GM12878 (cell line): ENCODE measurements at regions not wholly inside any gene's neighbourhood (a gene's known extent, or its start where the extent isn't known, plus 50 kb on each side); places are given as distances from the start of the nearest gene placed in this dataset.

Experiments used
- ATF7 ChIP-seq: fragments of 450-650 bp; IDR thresholded peaks from 2 replicates; pipeline ENCODE4 v1.6.1; 2016; ENCODE audit warnings: low read depth, mild to moderate bottlenecking
- BHLHE40 ChIP-seq, 2 experiments: fragments of 450-650 bp in 1 of 2; IDR thresholded peaks; 2 replicates each; pipeline ENCODE4 v1.6.1; 2011 to 2017; ENCODE audit warnings: low read depth in 2 of 2, borderline replicate concordance in 1 of 2, improper control_type of control experiment in 1 of 2, low read length in 1 of 2, mild to moderate bottlenecking in 1 of 2
- CHD2 ChIP-seq: IDR thresholded peaks from 2 replicates; pipeline ENCODE4 v1.6.1; 2011; ENCODE audit warnings: low read depth, low read length, improper control_type of control experiment, borderline replicate concordance
- CREB1 ChIP-seq: IDR thresholded peaks from 2 replicates; pipeline ENCODE4 v1.6.1; 2012; ENCODE audit warnings: low read depth, mild to moderate bottlenecking, inconsistent platforms
- CTCF ChIP-seq, 3 experiments: IDR thresholded peaks in 2 of 3; conservative IDR thresholded peaks in 1 of 3; 2 replicates each; pipeline ENCODE4 v1.5.1; 2011; ENCODE audit warnings: low read depth in 3 of 3, low read length in 3 of 3, mild to moderate bottlenecking in 3 of 3, control low read depth in 2 of 3, moderate library complexity in 2 of 3, inconsistent platforms in 1 of 3, mixed read lengths in 1 of 3; ENCODE audit not compliant: control insufficient read depth in 2 of 3, insufficient read depth in 1 of 3; ENCODE audit errors: extremely low read depth in 1 of 3
- EP300 ChIP-seq, 2 experiments: fragments of 150-350 bp in 1 of 2; IDR thresholded peaks; 2 replicates each; pipeline ENCODE4 v1.6.1; 2011 to 2012; ENCODE audit warnings: low read depth in 2 of 2, low read length in 2 of 2, borderline replicate concordance in 1 of 2, improper control_type of control experiment in 1 of 2, inconsistent platforms in 1 of 2; ENCODE audit not compliant: control insufficient read depth in 1 of 2
- FOXK2 ChIP-seq: fragments of 450-650 bp; IDR thresholded peaks from 2 replicates; pipeline ENCODE4 v1.6.1; 2017; ENCODE audit warnings: mild to moderate bottlenecking, moderate library complexity
- GATAD2B ChIP-seq: fragments of 450-650 bp; conservative IDR thresholded peaks from 2 replicates; pipeline ENCODE4 v1.6.1; 2017; ENCODE audit warnings: low read depth, mild to moderate bottlenecking, moderate library complexity
- HDAC2 ChIP-seq: fragments of 200-600 bp; sonication (generic); IDR thresholded peaks from 2 replicates; pipeline ENCODE4 v1.6.1; 2017
- IKZF1 ChIP-seq: fragments of 450-650 bp; conservative IDR thresholded peaks from 2 replicates; pipeline ENCODE4 v1.6.1; 2017; ENCODE audit warnings: antibody characterized with exemption, mild to moderate bottlenecking
- IKZF2 ChIP-seq, 2 experiments: fragments of 450-650 bp; IDR thresholded peaks; 2 replicates each; pipeline ENCODE4 v1.6.1; 2017; ENCODE audit warnings: mild to moderate bottlenecking in 2 of 2, moderate library complexity in 2 of 2
- KDM1A ChIP-seq: fragments of 200-600 bp; sonication (generic); IDR thresholded peaks from 2 replicates; pipeline ENCODE4 v1.6.1; 2016; ENCODE audit warnings: borderline replicate concordance
- MAX ChIP-seq: IDR thresholded peaks from 2 replicates; pipeline ENCODE4 v1.6.1; 2012; ENCODE audit warnings: low read depth, low read length, improper control_type of control experiment
- MEF2B ChIP-seq: fragments of 450-650 bp; IDR thresholded peaks from 2 replicates; pipeline ENCODE4 v1.6.1; 2018; ENCODE audit warnings: mild to moderate bottlenecking, moderate library complexity; ENCODE audit not compliant: partially characterized antibody, poor library complexity, severe bottlenecking
- MYB ChIP-seq: fragments of 150-350 bp; IDR thresholded peaks from 2 replicates; pipeline ENCODE4 v1.6.1; 2014; ENCODE audit warnings: mild to moderate bottlenecking, low read depth, low read length, borderline replicate concordance
- MYC ChIP-seq: IDR thresholded peaks from 2 replicates; pipeline ENCODE4 v1.6.1; 2011; ENCODE audit warnings: mild to moderate bottlenecking, low read length, moderate library complexity, inconsistent platforms; ENCODE audit not compliant: insufficient read depth, insufficient replicate concordance, insufficient read length, severe bottlenecking
- NFXL1 ChIP-seq: fragments of 450-650 bp; IDR thresholded peaks from 2 replicates; pipeline ENCODE4 v1.6.1; 2017; ENCODE audit warnings: antibody characterized with exemption, mild to moderate bottlenecking, borderline replicate concordance
- NR2F1 ChIP-seq: fragments of 450-650 bp; conservative IDR thresholded peaks from 2 replicates; pipeline ENCODE4 v1.6.1; 2017; ENCODE audit warnings: mild to moderate bottlenecking
- RAD51 ChIP-seq: fragments of 450-650 bp; IDR thresholded peaks from 2 replicates; pipeline ENCODE4 v1.6.1; 2016; ENCODE audit warnings: moderate library complexity, mild to moderate bottlenecking, inconsistent platforms
- RCOR1 ChIP-seq: conservative IDR thresholded peaks from 2 replicates; pipeline ENCODE4 v1.6.1; 2012; ENCODE audit warnings: low read depth, low read length, improper control_type of control experiment
- SPI1 ChIP-seq: IDR thresholded peaks from 2 replicates; pipeline ENCODE4 v1.6.1; 2011; ENCODE audit warnings: low read depth, mild to moderate bottlenecking, low read length, moderate library complexity, borderline replicate concordance; ENCODE audit not compliant: insufficient read depth
- TCF12 ChIP-seq: IDR thresholded peaks from 2 replicates; pipeline ENCODE4 v1.6.1; 2011; ENCODE audit warnings: low read depth, mild to moderate bottlenecking, low read length
- USF2 ChIP-seq: IDR thresholded peaks from 2 replicates; pipeline ENCODE4 v1.6.1; 2011; ENCODE audit warnings: low read depth, low read length, improper control_type of control experiment, borderline replicate concordance
- ZNF217 ChIP-seq: fragments of 450-650 bp; IDR thresholded peaks from 2 replicates; pipeline ENCODE4 v1.6.1; 2017; ENCODE audit warnings: antibody characterized with exemption, mild to moderate bottlenecking
- ZNF592 ChIP-seq: fragments of 450-650 bp; IDR thresholded peaks from 2 replicates; pipeline ENCODE4 v1.6.1; 2017; ENCODE audit warnings: mild to moderate bottlenecking, moderate library complexity

- peak; percentile 95 for TF ChIP-seq SPI1
- TF ChIP-seq RAD51: peak; percentile 92
- TF ChIP-seq CREB1: 0 out of 2 replicates have a peak, but pooled peaks have one; percentile 31
- no peak for TF ChIP-seq TCF12
- TF ChIP-seq KDM1A: no peak
- TF ChIP-seq BHLHE40 (IDR thresholded peaks at IDR 0.05; ENCODE audit: borderline replicate concordance in 1 of 2, low read depth in 2 of 2, low read length in 1 of 2): peak; percentile 27 to 49; a peak in 1 of 4 replicates
- TF ChIP-seq IKZF1: peak; percentile 68
- 0 out of 2 replicates have a peak, but pooled peaks have one; percentile 63 for TF ChIP-seq GATAD2B
- TF ChIP-seq MEF2B: peak; percentile 92
- no peak for TF ChIP-seq NFXL1
- no peak for TF ChIP-seq HDAC2
- peak; percentile 38; the same call in 1 of the 2 replicates for TF ChIP-seq CHD2
- peak; percentile 53 to 67; a peak in 2 of 4 replicates for TF ChIP-seq IKZF2 (IDR thresholded peaks at IDR 0.05)
- no peak for TF ChIP-seq FOXK2
- TF ChIP-seq MYB: no peak
- TF ChIP-seq ATF7: peak; percentile 77
- 0 out of 2 replicates have a peak, but pooled peaks have one; percentile 24 for TF ChIP-seq ZNF217
- peak in 1 of 3 experiments; percentile 14; a peak in 1 of 6 replicates for TF ChIP-seq CTCF (IDR thresholded peaks at IDR 0.05 in 2 of 3, conservative IDR thresholded peaks at IDR 0.05 in 1 of 3; ENCODE audit: control insufficient read depth in 2 of 3, extremely low read depth in 1 of 3, insufficient read depth in 1 of 3, low read depth in 3 of 3, low read length in 3 of 3)
- TF ChIP-seq ZNF592: peak; percentile 95
- TF ChIP-seq MAX: peak; percentile 94
- TF ChIP-seq NR2F1: peak; percentile 10; the same call in 1 of the 2 replicates
- peak; percentile 43 to 59; a peak in 2 of 4 replicates for TF ChIP-seq EP300 (IDR thresholded peaks at IDR 0.05; ENCODE audit: borderline replicate concordance in 1 of 2, control insufficient read depth in 1 of 2, low read depth in 2 of 2, low read length in 2 of 2)
- peak; percentile 63 for TF ChIP-seq USF2
- TF ChIP-seq RCOR1: 0 out of 2 replicates have a peak, but pooled peaks have one; percentile 46
- no peak for TF ChIP-seq MYC
Observed at GRCh38 chr14:24705840-24706239, 71.8 kb upstream of the GZMB start (continued).
